HG02943 (cell line): ENCODE measurements at regions not wholly inside any gene's neighbourhood (a gene's known extent, or its start where the extent isn't known, plus 50 kb on each side); places are given as distances from the start of the nearest gene placed in this dataset.
"Not testable (repeated sequence)": the region's sequence is repeated elsewhere in the genome, so short reads cannot be mapped to it uniquely, and the experiment has no call there.

Experiments
- ATAC-seq: cut with Tn5 transposase; IDR thresholded peaks from one replicate; pipeline ENCODE4 v1.9.1; 2021; ENCODE audit warnings: mild to moderate bottlenecking, low read depth, moderate library complexity; ENCODE audit not compliant: unreplicated experiment

DNA sequence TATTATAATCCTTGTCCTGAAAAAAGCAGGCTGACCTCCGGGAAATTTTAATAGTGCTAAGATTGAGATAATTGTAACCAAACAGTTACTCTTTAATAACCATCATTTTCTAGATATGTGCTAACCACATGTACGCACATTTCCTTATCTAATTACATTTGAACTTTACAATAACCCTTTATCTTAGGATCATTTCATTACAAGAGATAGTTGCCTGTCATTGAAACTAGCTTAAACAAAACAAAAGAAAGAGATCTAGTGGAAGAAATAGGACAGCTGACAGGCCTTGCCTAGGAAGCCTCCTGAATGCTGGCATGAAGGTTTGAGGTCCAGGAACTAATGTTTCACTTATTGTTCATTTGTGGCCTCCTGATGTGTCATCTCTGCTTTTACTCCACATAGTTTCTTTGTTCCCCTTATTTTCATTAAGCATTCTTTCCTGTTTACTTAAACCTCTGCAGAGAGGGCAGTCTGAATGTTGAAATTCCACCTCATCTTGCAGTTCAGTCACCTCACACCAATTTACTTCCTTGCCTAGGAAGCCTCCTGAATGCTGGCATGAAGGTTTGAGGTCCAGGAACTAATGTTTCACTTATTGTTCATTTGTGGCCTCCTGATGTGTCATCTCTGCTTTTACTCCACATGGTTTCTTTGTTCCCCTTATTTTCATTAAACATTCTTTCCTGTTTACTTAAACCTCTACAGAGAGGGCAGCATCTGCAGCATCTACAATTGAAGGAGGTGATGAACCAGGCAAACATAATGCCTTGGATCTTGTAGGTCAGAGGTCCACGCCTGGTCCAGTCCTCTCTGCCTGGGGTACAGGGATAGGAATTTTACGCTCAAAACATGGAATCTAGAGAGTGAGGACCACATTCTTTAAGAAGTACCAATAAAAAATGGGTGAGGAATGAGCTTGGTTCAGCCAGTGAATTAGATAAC lies 247.5 kb downstream of the SPATA31A6 start:
- not testable (repeated sequence) for ATAC-seq

DNA sequence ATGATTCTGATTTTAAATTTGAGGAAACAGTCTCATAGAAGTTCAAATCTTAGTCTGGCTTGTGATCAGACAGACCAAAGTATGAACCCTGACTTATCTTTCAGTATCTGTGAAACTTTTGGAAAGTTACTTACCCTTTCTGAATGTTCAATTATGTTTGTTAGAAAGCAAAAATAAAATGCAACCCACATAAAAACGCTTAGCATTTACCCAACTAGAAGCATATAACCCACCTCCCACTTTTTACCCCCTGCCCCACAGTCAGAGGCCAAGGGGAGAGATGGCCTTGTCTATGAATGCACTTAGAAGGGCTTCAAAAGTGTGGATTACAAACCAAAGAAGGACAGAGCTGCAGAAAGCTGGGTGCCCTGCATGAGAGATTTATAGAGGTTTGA lies 248.2 kb downstream of the SPATA31A6 start:
- not testable (repeated sequence) for ATAC-seq

DNA sequence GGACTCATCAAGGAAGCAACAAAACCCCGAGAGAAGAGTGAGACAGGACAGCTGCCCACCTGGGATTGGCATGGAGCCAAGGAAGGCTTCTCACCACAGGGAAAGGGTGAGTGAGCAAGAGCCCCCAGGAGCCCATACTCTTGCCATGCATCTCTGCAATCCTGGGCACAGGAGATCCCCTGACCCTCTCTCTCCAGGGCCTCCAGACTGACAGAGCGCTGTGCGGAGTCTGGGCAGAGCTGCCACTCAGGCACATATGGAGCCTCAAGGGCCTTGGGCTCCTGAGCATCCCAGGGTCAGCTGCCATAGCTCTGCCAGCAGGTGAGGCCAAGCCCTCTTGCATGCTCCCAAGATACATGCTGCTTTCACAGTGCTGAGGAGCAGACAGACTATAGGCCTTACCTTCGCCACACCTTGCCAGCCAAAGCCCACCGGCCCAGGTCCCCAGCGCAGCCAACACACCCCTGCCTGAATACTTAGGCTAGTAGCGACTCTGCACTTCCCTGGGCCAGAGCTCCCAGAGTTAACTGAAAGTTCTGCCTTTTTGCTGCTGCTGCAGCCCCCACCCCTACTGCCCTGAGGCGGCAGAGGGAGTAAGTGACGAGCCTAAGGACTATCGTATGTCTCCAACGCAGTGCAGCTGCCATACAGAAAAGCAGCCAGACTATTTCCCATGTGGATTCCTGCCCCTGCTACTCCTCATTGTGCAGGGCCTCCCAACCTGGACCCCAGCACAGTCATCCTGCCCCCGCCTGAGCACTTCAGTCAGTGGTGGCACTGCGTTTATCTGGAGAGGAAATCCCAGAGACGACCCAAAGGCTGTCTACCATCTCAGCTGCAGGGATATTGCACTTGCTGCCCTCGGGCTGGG lies 251.6 kb downstream of the SPATA31A6 start:
- ATAC-seq, result not testable (repeated sequence)

DNA sequence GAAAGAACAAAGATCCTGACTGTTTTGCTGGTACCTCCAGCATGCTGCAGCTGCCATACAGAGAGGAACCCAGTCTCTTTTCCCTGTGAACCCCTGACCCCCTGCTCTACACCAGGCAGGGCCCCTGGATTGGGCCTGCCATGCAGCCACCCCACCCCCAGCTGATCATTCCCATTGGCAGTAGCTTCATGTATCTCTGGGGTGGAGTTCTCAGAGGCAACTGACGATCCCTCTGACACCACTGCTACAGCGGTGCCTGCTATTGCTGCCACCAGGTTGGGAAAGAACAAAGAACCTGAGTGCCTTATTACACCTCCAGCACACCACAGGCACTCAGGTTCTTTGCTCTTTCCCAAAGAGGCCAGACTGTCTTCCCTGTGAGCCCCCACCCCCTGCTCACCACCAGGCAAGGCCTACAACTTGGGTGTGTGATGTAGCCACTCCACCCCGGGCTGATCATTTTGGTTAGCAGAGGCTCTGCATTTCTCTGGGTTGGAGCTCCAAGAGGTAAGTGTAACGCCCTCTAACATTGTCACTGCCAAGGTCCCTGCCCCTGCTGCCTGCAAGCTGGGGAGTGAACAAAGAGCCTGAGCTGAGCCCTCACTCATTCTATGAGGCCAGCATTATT lies 252.4 kb downstream of the SPATA31A6 start:
- ATAC-seq, result not testable (repeated sequence)

DNA sequence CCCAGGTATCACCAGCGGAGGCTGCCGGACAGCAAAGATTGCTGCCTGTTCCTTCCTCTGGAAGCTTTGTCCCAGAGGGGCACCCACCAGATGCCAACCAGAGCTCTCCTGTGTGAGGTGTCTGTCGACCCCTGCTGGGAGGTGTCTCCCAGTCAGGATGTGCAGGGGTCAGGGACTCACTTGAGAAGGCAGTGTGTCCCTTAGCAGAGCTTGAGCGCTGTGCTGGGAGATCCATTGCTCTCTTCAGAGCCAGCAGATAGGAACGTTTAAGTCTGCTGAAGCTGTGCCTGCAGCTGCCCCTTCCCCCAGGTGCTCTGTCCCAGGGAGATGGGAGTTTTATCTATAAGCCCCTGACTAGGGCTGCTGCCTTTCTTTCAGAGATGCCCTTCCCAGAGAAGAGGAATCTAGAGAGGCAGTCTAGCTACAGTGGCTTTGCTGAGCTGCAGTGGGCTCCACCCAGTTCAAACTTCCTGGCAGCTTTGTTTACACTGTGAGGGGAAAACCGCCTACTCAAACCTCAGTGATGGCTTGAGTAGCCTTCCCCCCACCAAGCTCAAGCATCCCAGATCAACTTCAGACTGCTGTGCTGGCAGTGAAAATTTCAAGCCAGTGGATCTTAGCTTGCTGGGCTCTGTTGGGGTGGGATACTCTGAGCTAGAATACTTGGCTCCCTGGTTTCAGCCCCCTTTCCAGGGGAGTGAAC lies 253.7 kb downstream of the SPATA31A6 start:
- not testable (repeated sequence) for ATAC-seq

DNA sequence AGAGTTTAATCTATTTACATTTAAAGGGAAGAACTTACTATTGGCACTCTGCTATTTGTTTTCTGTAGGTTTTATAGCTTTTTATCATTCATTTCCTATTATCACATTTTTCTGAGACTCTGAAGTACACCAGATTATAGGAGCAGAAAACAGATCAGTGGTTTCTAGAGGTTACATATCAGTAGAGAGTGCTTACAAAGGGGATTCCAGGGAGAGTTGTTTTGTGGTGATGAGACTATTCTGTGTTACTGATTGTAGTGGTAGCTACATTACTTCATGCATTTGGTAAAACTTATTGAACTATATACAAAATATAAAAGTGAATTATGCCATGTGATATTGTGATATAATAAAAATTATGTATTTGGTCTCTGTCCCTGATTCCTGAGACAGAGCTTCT lies 259.2 kb downstream of the SPATA31A6 start:
- not testable (repeated sequence) for ATAC-seq

DNA sequence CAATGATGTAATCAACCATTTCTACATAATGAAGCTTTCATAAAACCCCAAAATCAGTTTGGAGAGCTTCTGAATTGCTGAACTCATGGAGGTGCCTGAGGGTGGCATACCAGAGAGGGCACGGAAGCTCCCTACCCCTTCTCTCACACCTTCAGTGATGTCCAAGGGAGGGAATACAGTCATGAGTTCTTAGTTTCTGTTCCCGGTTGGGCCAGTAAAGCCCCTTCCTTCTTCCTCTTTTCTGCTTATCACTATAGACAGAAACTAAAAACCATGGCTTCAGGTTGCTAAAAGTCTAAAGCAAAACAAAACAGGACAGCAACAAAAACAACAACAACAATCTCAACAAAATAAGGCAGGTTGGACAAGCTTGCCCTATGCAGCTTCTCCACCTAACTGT lies 260.0 kb downstream of the SPATA31A6 start:
- not testable (repeated sequence) for ATAC-seq

DNA sequence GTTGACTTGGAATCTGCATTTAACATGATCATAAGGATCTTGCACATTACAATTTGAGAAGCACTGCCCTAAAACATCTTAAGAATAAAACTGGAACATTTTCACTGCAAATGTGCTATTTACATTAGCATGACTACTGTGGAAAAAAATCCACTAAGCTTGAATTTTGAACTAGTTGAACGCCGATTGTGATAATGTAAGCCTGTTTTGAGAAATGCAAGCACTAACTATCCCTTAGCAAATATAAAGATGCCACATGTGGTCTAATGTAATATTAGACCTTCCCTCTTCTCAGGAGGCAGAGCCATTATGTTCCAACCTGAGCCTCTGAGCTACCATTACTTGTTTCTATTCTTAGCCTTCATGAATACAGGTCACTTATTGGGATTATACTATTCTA lies 278.0 kb downstream of the SPATA31A6 start:
- not testable (repeated sequence) for ATAC-seq

DNA sequence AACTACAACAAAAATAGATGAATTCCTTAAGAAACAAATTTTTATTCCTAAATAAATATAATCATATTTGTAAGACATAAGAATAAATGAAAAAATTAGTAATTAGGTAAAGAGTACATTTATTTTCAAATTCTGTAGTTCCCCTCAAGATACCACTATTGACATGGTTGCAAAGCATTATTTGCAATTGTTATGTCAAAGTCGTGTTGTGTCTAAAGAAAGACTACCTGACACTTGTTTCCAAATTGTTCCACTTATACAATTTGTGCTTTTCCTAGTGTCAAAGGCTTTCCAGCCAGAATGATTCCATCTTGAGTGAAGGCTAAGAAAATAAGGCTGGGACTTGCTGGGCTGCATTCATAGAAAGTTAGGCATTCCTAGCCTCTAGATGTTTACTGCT lies 278.4 kb downstream of the SPATA31A6 start:
- ATAC-seq, result not testable (repeated sequence)

DNA sequence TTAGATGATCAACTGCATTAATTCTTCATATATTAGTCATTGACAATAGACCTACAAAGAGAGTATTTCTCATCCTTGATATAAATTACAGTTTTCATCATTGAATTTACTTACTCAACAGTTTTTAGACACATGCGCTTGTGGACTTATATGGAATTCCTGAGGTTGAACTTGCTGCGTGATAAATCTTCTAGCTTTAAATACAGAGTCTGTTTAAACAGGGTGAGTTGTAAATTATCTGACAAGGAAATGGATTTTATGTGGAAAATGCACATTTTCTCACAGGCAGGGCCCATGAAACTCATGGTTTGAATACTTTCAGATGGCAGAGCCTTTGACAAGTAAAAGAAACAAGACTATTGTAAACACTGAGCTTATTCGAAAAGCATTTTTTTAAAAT lies 280.5 kb downstream of the SPATA31A6 start:
- not testable (repeated sequence) for ATAC-seq

DNA sequence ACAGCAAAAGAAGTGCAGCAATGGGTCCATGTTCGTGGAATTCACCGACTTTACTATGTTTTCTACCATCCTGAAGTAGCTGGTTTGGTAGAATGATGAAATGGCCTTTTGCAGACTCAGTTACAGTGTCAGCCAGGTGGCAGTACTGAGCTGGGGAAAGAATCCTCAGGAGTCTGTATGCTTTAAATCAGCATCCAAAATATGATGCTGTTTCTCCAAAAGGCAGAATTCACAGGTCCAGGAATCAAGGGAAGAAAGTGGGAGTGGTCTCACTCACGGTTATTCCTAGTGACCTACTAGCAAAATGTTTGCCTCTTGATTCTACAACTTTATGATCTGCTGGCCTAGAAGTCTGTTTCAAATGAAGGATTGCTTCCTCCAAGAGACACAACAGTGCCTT lies 287.1 kb downstream of the SPATA31A6 start:
- not testable (repeated sequence) for ATAC-seq

DNA sequence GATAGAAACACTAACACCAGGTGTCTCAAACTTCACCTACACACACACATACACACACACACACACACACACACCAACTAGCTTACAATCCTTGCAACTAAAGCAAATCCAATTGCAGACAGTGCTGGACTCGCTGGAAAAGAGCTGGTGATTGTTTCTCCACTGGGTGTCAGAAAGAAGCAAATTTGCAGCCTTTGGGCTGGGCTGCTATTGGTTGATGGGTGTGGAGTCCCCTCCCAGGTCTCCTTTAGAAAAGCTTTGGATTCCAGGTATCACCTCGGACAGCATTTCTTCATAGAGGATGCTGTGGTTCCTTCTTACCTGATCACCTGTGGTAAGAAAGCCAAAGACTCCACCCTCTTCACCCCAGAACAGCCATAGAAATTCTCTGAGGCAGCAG lies 307.5 kb downstream of the SPATA31A6 start:
- ATAC-seq, result not testable (repeated sequence)

DNA sequence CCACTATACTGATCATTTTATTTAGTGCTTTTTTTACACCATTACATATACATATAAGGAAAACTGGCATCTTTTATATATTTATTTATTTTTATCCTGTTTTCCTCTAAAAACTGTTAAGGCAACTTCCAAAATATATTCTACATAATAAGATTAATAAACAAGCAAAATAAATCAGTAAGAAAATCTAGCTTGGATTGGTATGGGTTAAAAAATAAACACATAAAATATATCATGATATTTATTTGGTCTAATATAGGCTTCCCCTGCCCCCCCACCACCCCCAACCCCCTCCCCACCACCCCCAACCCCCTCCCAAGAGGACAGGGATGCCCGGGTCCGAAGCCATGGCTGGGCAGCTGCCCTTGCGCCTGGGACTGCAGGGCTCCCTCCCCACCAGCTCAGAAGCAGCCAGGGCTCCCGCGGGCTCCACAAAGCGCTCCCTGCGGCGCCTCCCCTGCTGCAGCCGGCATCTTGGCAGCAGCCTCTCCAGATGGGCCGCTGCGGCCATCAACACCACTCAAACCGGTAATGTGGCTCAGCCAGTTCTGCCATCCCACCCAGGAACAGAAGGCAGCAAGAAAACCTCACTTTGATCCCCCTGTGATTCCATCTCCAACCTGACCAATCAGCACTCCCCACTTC lies 319.3 kb downstream of the SPATA31A6 start:
- ATAC-seq, result not testable (repeated sequence)

DNA sequence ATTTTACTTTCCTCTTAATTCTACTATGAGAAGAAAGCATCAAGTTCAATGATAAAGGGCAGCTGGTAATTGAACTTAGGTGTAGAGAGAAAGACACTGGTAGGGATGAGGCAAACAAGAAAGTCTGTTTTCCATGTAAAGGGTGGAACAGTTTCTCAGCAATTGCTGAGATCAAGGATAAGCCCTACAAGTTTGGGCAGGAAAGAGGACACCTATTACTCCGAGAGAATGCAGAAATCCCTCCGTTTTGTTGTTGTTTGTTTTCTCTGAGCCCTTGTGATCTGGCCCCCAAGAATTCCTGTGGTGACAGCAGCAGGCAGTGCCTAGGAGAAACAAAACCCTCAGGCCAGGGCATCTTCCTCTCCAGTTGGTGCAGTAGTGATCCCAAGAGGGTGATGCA lies 324.7 kb downstream of the SPATA31A6 start:
- ATAC-seq, result not testable (repeated sequence)

DNA sequence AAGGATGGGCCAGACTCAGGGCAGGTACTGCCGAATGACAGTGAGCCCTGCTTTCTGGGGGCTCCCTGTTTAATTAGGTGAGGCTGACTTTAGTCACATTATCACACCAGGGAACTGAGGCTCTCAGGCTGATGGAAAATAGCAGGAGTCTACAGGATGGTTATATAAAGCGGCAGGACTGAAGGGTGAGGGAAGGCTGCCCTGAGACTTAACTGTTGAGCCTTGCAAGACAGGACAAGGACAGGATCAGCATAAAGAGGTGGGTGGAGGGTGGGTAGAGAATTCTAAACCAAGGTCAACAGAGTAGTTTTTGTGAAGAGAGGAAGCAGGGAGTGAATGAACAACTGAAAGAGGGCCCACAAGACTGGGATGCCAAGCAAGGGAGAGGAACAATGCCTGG lies 330.1 kb downstream of the SPATA31A6 start:
- not testable (repeated sequence) for ATAC-seq

DNA sequence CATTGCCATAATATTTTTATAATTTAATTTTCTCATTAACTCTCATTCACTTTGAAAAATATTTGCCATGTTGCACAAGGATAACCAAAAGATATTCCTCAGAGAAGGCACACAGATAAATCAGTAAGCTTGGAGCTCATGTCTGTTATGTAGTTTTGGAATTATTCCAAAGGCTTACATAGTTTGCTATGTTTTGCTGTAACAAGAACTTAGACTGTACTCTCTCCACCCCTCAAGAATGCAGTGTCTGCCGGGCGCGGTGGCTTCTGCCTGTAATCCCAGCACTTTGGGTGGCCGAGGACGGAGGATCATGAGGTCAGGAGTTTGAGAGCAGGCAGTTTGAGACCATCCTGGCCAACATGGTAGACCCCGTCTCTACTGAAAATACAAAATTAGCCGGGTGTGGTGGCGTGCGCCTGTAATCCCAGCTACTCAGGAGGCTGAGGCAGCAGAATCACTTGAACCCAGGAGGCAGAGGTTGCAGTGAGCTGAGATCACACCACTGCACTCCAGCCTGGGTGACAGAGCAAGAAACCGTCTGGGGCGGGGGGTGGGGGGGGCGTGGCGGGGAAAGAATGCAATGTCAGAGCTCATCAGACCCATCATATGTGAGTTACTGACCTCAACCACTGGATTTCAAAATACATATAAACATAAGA lies 351.0 kb downstream of the SPATA31A6 start:
- ATAC-seq, result not testable (repeated sequence)

DNA sequence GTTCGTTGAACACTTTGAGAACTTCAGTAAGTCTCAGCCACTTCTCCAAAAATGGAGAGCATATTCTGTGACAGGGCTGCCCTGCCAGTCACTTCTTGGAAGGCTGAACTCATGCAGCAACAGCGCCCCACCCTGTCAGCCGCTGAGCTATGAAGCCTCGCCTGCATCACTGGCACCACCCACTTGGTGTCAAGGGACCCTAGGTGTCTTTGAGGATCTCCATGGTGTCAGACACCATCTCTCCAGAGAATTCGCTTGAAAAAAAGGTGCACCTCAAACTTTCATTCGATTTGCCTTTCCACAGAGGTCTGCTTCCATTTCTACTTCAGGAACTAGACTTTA lies 351.5 kb downstream of the SPATA31A6 start:
- ATAC-seq, result not testable (repeated sequence)

DNA sequence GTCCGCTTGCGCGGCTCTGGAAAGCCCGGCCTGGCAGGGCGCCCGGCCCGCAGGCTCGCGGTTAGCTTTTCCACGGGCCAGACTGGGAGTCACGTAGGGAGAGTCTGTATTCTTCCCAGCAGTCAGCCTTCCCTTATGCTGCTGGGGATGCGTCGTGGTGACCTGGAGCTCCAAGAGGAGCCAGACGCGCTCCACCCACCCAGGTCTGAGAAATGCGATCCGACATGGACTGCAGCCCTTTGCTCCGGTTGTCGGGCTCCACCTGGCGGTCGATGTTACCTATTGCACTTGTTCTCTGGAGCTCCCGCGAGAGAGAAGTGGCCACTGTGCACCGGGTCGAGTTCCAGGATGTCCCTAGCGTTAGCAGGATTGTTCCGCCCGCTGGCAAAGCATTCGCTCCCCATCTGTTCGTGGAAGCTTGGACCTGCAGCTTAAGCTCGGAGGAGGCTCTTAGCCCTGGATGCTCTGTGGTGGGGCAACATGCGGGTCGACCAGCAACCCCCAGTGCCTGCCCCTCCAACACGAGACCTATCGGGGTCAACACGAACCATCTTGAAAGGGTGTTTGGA lies 367.4 kb downstream of the SPATA31A6 start:
- ATAC-seq, result peak; percentile 67

DNA sequence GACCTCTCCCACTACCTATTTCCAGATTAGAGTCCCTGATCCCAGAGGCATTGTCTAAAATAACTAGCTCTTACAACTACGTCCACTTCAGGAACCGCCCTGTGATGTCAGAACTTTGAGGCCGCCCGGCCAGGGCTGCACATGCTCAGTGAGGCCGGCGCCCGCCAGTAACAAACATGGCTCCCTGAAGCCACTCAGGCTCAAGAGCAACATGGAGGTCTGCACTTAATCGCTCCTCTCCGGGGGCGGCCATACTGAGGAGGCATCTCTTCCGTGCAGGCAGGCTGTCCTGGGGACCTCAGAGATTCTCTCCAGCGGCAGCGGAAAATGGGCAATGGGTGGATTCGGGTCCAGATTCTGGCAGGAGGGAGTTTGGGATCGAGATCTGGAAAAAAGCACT lies 385.1 kb downstream of the SPATA31A6 start:
- not testable (repeated sequence) for ATAC-seq
